AG04449 (cell line): ENCODE measurements at regions not wholly inside any gene's neighbourhood (a gene's known extent, or its start where the extent isn't known, plus 50 kb on each side); places are given as distances from the start of the nearest gene placed in this dataset.

Experiments
- CTCF ChIA-PET: fragments of 350-600 bp; formaldehyde crosslinking; extraction: SDS; loops from one replicate; lab custom pipeline; 2021; ENCODE audit warnings: antibody characterized with exemption; lab: Yijun Ruan, JAX
- POLR2A ChIA-PET: fragments of 400-600, 350-600 bp; formaldehyde crosslinking; extraction: SDS; loops from one replicate; lab custom pipeline; 2020; ENCODE audit warnings: antibody characterized with exemption, inconsistent platforms; lab: Yijun Ruan, JAX
- DNase-seq: peaks from one replicate; pipeline ENCODE4 v3.0.0-alpha.2; 2010; ENCODE audit warnings: low read depth, low spot score
- H3K4me3 ChIP-seq: 2 replicates; pipeline ENCODE4 v1.5.1; 2011; ENCODE audit warnings: low read depth, mild to moderate bottlenecking, control low read depth, low read length
- TF ChIP-seq, protein P1 (sequence below): IDR thresholded peaks from one replicate; pipeline ENCODE4 v1.5.1; 2011; ENCODE audit warnings: mild to moderate bottlenecking, moderate library complexity, low read length, control low read depth, inconsistent platforms; ENCODE audit not compliant: insufficient read depth; ENCODE audit errors: missing control alignments

DNA sequence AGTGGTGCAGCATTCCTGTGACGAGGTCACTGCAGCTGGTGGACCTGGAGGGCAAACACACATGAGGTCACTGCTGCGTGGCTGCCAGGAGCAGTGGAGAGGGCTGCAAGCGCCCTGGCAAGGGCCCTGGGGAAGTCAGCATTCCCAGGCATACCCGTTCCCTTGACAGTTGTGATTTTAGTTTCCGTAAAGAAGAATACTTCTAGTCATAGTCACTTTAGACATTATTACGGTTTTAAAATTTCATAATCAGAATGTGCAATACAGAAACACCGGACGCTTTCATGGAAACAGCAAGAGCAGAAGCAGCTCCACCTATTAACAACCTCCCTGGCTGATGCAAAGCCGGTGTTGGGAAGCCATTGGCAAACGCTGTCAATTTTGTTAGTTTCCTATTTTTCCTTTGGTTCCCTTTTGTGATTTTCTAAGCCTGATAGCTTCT is 129.8 kb downstream of the GADD45G start:
- ChIA-PET POLR2A (no interaction called here), CTCF (no interaction called here)
- TF ChIP-seq, protein P1, sequence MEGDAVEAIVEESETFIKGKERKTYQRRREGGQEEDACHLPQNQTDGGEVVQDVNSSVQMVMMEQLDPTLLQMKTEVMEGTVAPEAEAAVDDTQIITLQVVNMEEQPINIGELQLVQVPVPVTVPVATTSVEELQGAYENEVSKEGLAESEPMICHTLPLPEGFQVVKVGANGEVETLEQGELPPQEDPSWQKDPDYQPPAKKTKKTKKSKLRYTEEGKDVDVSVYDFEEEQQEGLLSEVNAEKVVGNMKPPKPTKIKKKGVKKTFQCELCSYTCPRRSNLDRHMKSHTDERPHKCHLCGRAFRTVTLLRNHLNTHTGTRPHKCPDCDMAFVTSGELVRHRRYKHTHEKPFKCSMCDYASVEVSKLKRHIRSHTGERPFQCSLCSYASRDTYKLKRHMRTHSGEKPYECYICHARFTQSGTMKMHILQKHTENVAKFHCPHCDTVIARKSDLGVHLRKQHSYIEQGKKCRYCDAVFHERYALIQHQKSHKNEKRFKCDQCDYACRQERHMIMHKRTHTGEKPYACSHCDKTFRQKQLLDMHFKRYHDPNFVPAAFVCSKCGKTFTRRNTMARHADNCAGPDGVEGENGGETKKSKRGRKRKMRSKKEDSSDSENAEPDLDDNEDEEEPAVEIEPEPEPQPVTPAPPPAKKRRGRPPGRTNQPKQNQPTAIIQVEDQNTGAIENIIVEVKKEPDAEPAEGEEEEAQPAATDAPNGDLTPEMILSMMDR: no peak
- no peak for DNase-seq
- no peak overlapping the region for H3K4me3 ChIP-seq

DNA sequence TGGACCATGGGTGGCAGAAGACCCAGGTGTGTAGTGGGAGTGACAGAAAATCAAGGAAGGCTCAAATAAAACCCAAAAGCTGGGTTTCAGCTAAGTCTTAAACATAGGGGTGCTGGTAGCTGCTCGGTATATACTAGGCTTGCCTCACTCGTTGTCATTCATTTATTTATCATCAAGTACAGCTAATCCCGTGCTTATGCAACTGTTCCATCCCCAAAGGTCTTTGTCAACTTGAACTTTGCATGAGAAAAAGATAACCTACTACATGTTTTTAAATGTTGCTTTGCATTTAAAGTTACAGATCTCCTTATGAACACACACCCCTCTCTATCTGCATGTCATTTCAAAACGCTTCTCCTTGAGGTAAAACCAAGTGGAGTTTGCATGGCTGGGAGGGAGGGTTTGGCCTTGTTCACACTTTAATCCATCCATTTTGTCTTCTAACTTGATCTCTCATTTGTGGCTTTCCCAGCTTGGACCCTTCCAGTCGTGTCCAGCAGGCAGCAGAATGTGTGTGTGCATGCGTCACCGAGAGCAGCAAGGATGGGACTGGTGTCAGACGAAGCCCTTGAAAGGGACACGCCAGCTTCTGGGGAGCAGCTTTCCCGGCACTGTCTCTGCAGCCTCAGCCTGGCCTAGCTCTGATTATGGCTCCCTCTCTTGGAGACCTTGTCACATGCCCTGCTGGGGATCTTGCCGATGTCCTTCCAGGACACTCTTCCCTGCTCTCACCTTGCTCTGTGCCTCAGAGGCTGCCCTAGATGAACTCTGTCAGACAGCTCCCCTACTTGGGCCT is 133.5 kb downstream of the GADD45G start:
- no peak overlapping the region for H3K4me3 ChIP-seq
- TF ChIP-seq, protein P1: no peak
- DNase-seq: no peak
- ChIA-PET POLR2A (no interaction called here), CTCF (no interaction called here)

DNA sequence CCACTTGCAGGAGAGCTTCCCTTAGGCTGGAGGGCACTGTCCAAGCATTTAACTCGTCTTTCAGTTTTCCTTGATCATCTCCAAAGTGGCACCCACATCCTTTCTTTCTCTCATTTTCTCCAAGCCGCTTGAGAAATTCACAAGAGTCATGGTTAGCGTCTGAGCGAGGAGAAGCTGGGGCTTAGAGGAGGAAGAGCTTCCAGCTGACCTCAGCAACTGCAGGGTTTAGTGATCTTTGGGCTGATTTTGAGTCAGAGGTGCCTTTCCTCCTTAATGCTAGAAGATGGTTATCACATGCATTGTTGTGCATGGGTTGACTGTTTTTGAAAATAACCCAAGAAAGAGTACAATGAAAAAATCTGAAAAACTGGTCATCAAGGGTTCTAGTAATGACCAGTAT is 134.7 kb downstream of the GADD45G start:
- TF ChIP-seq, protein P1: no peak
- POLR2A ChIA-PET: no interaction called here
- no peak overlapping the region for H3K4me3 ChIP-seq
- CTCF ChIA-PET: no interaction called here
- DNase-seq: no peak

DNA sequence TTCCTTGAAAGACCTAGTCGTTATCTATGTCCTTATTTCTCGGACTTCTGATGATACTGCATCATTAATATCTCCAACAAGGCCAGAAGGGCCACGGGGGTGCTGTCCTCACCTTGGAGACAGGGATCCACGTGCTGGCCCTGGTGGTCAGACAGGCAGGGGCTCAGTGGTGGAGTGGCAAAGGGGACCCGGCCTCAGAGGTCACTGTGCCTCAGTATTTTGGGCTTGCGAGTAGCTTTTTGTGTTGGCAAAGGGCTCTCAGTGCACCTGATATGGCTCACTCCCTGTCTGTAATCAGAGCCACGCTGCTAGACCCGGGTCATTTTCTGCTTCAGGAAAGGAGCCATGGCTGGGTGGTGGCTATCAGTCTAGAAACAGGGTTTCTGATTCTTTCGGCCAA is 135.1 kb downstream of the GADD45G start:
- TF ChIP-seq, protein P1: no peak
- H3K4me3 ChIP-seq: no peak overlapping the region
- ChIA-PET CTCF (no interaction called here), POLR2A (no interaction called here)
- no peak for DNase-seq

DNA sequence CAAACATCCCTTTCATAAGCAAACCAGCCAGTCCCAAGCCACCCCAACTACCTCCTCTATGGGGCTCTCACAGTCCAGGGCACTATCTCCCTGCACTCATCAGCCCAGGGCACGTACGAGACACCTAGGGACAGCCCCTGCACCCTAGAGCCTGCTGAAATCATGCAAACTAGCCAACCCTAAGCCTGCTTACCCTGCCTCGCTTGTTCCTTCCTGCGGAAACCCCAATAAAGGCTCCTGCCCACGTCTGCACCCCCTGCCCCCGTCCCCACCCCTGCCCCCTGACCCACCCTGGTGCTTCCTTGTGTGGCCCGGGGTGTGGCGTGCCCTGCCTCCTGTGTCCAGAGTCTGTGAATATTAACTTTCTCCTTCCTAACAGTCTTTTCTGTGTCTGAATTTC is 135.9 kb downstream of the GADD45G start:
- TF ChIP-seq, protein P1: no peak
- ChIA-PET POLR2A (no interaction called here), CTCF (no interaction called here)
- no peak for DNase-seq
- no peak overlapping the region for H3K4me3 ChIP-seq

DNA sequence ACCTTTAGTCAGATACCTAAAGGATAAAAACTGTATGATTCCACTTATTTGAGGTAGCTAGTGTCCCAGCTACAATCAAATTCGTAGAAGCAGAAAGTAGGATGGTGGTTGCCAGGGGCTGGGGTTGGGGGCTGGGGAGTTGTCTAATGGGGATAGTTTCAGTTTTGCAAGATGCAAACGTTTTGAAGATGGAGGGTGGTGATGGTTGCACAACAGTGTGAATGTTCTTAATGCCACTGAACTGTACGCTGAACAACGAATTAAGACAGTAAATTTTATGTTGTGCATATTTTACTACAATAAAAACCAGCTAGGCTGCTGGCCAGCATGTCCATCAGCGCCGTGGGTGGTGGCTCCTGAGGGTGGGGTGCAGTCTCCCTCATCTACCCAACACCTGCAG is 137.8 kb downstream of the GADD45G start:
- CTCF ChIA-PET: no interaction called here
- DNase-seq: no peak

More for the DNA sequence above, 137.8 kb downstream of the GADD45G start:
- TF ChIP-seq, protein P1: no peak
- H3K4me3 ChIP-seq: no peak overlapping the region
- POLR2A ChIA-PET: no interaction called here
